VCaP (cell line): ENCODE measurements at regions not wholly inside any gene's neighbourhood (a gene's known extent, or its start where the extent isn't known, plus 50 kb on each side); places are given as distances from the start of the nearest gene placed in this dataset.

Experiments used
- H3K27ac ChIP-seq: fragments of 450-650 bp; 2 replicates; pipeline ENCODE4 v1.5.1; 2017
- TF ChIP-seq, protein P1 (sequence below): fragments of 450-650 bp; conservative IDR thresholded peaks from 2 replicates; pipeline ENCODE4 v1.5.1; 2017; ENCODE audit warnings: mild to moderate bottlenecking, moderate library complexity

DNA sequence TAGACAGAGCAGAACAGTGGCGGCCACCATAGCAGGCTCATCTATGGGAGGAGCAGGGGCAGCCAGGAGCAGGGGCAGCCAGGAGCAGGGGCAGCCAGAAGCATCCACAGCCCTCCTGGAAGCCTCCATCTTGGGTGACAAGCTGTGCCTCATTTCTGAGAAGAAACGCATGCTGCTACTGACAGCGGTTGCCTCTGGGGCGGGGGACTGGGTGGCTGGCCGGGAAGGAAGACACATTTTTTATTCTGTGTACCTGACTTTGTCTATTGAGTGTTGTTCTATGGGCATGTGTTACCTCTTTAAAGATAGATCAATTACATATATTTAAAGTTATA lies 71.5 kb upstream of the KLF13 start:
- TF ChIP-seq, protein P1, sequence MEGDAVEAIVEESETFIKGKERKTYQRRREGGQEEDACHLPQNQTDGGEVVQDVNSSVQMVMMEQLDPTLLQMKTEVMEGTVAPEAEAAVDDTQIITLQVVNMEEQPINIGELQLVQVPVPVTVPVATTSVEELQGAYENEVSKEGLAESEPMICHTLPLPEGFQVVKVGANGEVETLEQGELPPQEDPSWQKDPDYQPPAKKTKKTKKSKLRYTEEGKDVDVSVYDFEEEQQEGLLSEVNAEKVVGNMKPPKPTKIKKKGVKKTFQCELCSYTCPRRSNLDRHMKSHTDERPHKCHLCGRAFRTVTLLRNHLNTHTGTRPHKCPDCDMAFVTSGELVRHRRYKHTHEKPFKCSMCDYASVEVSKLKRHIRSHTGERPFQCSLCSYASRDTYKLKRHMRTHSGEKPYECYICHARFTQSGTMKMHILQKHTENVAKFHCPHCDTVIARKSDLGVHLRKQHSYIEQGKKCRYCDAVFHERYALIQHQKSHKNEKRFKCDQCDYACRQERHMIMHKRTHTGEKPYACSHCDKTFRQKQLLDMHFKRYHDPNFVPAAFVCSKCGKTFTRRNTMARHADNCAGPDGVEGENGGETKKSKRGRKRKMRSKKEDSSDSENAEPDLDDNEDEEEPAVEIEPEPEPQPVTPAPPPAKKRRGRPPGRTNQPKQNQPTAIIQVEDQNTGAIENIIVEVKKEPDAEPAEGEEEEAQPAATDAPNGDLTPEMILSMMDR: no peak
- peak overlapping the region; percentile 81 for H3K27ac ChIP-seq

DNA sequence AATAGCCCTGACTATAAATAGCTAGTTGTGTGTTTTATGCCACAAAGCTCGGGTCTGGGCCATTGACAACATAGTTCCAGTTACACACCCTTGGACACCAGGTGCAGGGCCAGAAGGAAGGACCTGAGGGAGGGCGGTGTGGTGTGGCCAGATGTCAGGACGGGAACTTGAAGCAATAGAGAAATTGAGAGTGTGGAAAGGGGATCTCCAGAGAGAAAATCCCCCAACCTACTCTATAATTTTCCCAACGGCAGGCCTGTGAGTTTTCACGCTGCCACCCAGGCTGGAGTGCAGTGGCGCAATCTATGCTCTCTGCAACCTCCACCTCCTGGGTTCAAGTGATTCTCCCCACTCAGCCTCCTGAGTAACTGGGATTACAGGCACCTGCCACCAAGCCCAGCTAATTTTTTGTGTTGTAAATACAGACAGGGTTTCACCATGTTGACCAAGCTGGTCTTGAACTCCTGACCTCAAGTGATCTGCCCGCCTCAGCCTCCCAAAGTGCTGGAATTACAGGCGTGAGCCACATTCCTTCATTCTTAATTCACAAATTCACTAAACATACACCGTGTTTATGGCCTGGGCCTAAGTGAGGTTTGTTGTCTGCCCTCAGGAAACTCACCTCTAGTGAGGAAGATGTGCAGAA lies 70.8 kb upstream of the KLF13 start:
- TF ChIP-seq, protein P1: no peak
- peak overlapping the region; percentile 81; the same call in 1 of the 2 replicates for H3K27ac ChIP-seq

DNA sequence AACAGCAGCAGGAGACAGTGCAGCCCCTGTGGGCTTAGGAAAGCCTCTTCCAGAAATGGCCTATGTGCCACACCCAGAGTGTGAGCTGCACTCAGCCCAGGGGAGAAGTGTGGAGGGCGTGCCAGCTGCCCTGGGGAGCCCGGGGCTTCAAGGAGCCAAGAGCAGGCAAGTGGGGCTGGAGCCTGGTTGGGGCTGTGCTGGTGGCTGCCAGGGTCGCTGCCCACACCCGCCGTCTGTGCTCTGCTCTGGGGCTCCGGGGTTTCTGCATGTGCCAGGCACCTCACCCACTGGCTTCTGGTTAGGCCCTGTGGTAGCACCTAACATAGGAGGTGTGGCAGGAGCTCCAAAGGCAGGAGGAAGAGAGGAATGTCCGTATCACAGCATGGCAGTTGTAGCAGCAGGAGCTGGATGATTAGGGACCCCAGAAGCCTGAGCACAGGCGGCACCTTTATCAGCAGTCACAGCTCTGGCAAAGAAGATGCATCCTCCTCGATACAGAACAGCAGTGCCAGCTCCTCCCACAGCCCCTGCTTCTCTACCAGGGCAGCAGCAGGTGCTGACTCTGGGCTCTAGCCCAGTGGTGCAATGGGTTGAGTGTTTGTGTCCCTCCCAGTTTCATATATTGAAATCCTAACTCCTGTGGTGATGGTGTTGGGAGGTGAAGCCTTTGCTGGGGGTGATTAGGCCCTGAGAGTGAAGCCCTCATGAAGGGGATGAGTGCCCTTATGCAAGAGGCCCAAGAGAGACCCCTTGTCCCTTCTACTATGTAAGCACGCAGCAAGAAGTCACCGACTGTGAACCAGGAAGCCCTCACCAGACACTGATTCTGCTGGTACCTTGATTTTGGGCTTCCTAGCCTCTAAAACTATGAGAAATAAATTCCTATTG lies 70.0 kb upstream of the KLF13 start:
- no peak overlapping the region; the same call in 1 of the 2 replicates for H3K27ac ChIP-seq

DNA sequence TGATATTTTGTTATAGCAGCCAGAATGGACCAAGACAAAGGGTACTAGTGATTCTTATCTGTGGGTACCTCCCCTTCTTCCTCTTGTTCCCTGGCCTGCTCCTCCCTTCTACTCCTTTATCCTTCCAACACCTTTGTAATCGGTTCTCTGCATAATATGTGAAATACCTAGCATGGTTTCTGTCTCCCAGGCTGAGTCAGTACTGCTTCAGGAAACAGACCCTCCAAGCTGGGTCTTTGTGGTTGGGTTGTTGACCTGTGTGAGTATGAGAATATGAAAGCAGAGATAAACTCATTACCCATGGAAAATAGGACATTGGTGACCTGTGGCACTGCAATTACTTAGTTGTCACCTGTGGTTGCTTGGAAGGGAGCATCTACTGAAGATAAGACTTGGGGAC lies 69.3 kb upstream of the KLF13 start:
- no peak overlapping the region for H3K27ac ChIP-seq

More for the DNA sequence above, 70.0 kb upstream of the KLF13 start:
- TF ChIP-seq, protein P1: no peak

DNA sequence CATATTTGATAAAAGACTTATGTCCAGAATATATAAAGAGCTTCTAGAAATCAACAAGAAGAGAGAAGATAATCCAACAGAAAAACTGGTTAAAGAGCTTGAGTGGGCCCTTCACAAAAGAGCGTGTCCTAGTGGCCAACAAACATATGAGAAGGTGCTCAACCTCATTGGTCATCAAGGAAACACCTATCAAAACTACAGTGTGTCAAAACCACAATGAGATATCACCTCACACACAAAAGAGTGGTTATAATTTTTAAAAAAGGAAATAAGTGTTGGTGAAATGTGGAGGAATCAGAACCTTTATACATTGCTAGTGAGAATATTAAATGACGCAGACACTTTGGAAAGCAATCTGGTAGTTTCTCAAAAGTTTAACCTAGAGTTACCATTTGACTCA lies 68.4 kb upstream of the KLF13 start:
- H3K27ac ChIP-seq: no peak overlapping the region

More for the DNA sequence above, 69.3 kb upstream of the KLF13 start:
- TF ChIP-seq, protein P1: no peak

DNA sequence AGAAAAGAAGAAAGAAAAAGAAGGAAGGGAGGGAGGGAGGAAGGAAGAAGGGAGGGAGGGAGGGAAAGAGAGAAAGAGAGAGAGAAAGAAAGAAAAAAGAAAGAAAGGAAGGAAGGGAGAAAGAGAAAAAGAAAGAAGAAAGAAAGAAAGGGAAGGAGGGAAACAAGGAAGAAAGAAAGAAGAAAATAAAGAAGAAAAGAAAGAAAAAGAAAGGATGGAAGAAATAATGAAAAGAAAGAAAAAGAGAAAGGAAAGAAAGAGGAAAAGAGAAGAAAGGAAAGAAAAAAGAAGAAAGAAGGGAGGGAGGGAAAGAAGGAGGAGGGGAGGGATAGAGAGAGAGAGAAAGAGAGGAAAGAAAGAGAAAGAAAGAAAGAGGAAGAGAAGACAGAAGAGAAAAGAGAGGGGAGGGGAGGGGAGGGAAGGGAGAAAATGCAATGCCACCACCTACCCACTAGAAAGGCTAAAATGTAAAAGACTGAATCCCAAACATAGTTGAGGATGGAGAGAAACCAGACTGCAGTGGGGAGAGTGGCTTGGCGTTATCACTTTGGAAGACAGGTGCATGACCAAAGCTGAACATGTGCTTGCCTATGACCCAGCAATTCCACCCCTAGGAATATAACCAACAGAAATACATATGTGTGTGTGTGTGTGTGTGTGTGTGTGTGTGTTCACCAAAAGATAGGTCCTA lies 66.9 kb upstream of the KLF13 start:
- TF ChIP-seq, protein P1: no peak
- no peak overlapping the region for H3K27ac ChIP-seq

More for the DNA sequence above, 68.4 kb upstream of the KLF13 start:
- TF ChIP-seq, protein P1: no peak
